DND-41 (cell line): ENCODE measurements at regions not wholly inside any gene's neighbourhood (a gene's known extent, or its start where the extent isn't known, plus 50 kb on each side); places are given as distances from the start of the nearest gene placed in this dataset.
"Not testable (repeated sequence)": the region's sequence is repeated elsewhere in the genome, so short reads cannot be mapped to it uniquely, and the experiment has no call there.

Experiments
- CTCF ChIP-seq: IDR thresholded peaks from 2 replicates; pipeline ENCODE4 v1.5.1; 2012; ENCODE audit warnings: borderline replicate concordance, low read length, moderate library complexity, mild to moderate bottlenecking; ENCODE audit not compliant: poor library complexity, severe bottlenecking; ENCODE audit errors: extremely low read depth
- EZH2 ChIP-seq: IDR thresholded peaks from 3 replicates; pipeline ENCODE4 v1.6.1; 2012; ENCODE audit warnings: borderline replicate concordance, low read depth, mild to moderate bottlenecking, moderate library complexity, low read length, inconsistent platforms; ENCODE audit not compliant: severe bottlenecking

- TF ChIP-seq CTCF, EZH2: not testable (repeated sequence)
These were observed 71.0 kb downstream of the SPRING1 start for GRCh38 chr12:116666829-116667228.
